Activated naive CD8-positive, alpha-beta T cell (primary cell): ENCODE measurements at regions not wholly inside any gene's neighbourhood (a gene's known extent, or its start where the extent isn't known, plus 50 kb on each side); places are given as distances from the start of the nearest gene placed in this dataset.

ENCODE experiments used
- H3K27ac Mint-ChIP-seq: one replicate; pipeline ENCODE4 v1.8.0; 2021; ENCODE audit warnings: mixed read lengths
- H3K27me3 Mint-ChIP-seq: one replicate; pipeline ENCODE4 v1.8.0; 2021; ENCODE audit warnings: mixed read lengths
- H3K36me3 Mint-ChIP-seq: one replicate; pipeline ENCODE4 v1.8.0; 2021; ENCODE audit warnings: mixed read lengths
- H3K4me1 Mint-ChIP-seq: one replicate; pipeline ENCODE4 v1.8.0; 2021; ENCODE audit warnings: low read depth, mixed read lengths
- H3K4me3 Mint-ChIP-seq: one replicate; pipeline ENCODE4 v1.8.0; 2021; ENCODE audit warnings: mild to moderate bottlenecking, mixed read lengths
- H3K9me3 Mint-ChIP-seq: one replicate; pipeline ENCODE4 v1.8.0; 2021; ENCODE audit warnings: low read depth, mixed read lengths

GRCh38 chr15:95588056-95588455 is 742.4 kb upstream of the NR2F2 start:
- no peaks in the 10 kb centered on the region for H3K9me3 Mint-ChIP-seq
- no peaks in the 10 kb centered on the region for H3K36me3 Mint-ChIP-seq
- no peak overlapping the region for H3K27ac Mint-ChIP-seq
- H3K4me1 Mint-ChIP-seq: no peaks in the 10 kb centered on the region
- no peaks in the 10 kb centered on the region for H3K27me3 Mint-ChIP-seq
- H3K4me3 Mint-ChIP-seq: no peak overlapping the region

GRCh38 chr15:95590533-95591044 is 739.9 kb upstream of the NR2F2 start:
- Mint-ChIP-seq H3K27ac (no peak overlapping the region), H3K27me3 (peaks cover 5% of the 10 kb centered on the region), H3K4me3 (no peak overlapping the region), H3K9me3 (no peaks in the 10 kb centered on the region), H3K4me1 (no peaks in the 10 kb centered on the region), H3K36me3 (no peaks in the 10 kb centered on the region)

- Mint-ChIP-seq H3K4me1 (no peaks in the 10 kb centered on the region), H3K9me3 (no peaks in the 10 kb centered on the region), H3K27ac (no peak overlapping the region), H3K36me3 (no peaks in the 10 kb centered on the region), H3K4me3 (no peak overlapping the region), H3K27me3 (peaks cover 5% of the 10 kb centered on the region)
Observed at GRCh38 chr15:95591270-95591669, 739.2 kb upstream of the NR2F2 start.

- Mint-ChIP-seq H3K27me3 (peaks cover 5% of the 10 kb centered on the region), H3K4me1 (no peaks in the 10 kb centered on the region), H3K9me3 (no peaks in the 10 kb centered on the region), H3K27ac (no peak overlapping the region), H3K4me3 (no peak overlapping the region), H3K36me3 (no peaks in the 10 kb centered on the region)
Observed at GRCh38 chr15:95591886-95592285, 738.6 kb upstream of the NR2F2 start.

GRCh38 chr15:95594496-95594895 is 736.0 kb upstream of the NR2F2 start:
- Mint-ChIP-seq H3K4me3 (no peak overlapping the region), H3K9me3 (no peaks in the 10 kb centered on the region), H3K36me3 (no peaks in the 10 kb centered on the region), H3K27me3 (peaks cover 5% of the 10 kb centered on the region), H3K27ac (no peak overlapping the region), H3K4me1 (no peaks in the 10 kb centered on the region)

- H3K27ac Mint-ChIP-seq: no peak overlapping the region
- no peaks in the 10 kb centered on the region for H3K4me1 Mint-ChIP-seq
- no peaks in the 10 kb centered on the region for H3K9me3 Mint-ChIP-seq
- H3K4me3 Mint-ChIP-seq: no peak overlapping the region
- H3K36me3 Mint-ChIP-seq: no peaks in the 10 kb centered on the region
- H3K27me3 Mint-ChIP-seq: peaks cover 5% of the 10 kb centered on the region
Observed at GRCh38 chr15:95595759-95596158, 734.7 kb upstream of the NR2F2 start.

GRCh38 chr15:95596496-95596895 is 734.0 kb upstream of the NR2F2 start:
- Mint-ChIP-seq H3K4me1 (no peaks in the 10 kb centered on the region), H3K27ac (no peak overlapping the region), H3K27me3 (peaks cover 5% of the 10 kb centered on the region), H3K9me3 (no peaks in the 10 kb centered on the region), H3K4me3 (no peak overlapping the region), H3K36me3 (no peaks in the 10 kb centered on the region)

GRCh38 chr15:95598251-95598855 is 732.1 kb upstream of the NR2F2 start:
- Mint-ChIP-seq H3K4me3 (no peak overlapping the region), H3K36me3 (no peaks in the 10 kb centered on the region), H3K27me3 (peaks cover 6% of the 10 kb centered on the region), H3K9me3 (no peaks in the 10 kb centered on the region), H3K4me1 (no peaks in the 10 kb centered on the region), H3K27ac (no peak overlapping the region)

- Mint-ChIP-seq H3K27ac (no peak overlapping the region), H3K36me3 (no peaks in the 10 kb centered on the region), H3K4me1 (no peaks in the 10 kb centered on the region), H3K9me3 (no peaks in the 10 kb centered on the region), H3K27me3 (peaks cover 1% of the 10 kb centered on the region), H3K4me3 (no peak overlapping the region)
Observed at GRCh38 chr15:95600367-95600766, 730.1 kb upstream of the NR2F2 start.

- no peaks in the 10 kb centered on the region for H3K9me3 Mint-ChIP-seq
Observed at GRCh38 chr15:95600884-95601283, 729.6 kb upstream of the NR2F2 start.

GRCh38 chr15:95601525-95601924 is 729.0 kb upstream of the NR2F2 start:
- no peaks in the 10 kb centered on the region for H3K4me1 Mint-ChIP-seq
- no peak overlapping the region for H3K27ac Mint-ChIP-seq
- no peaks in the 10 kb centered on the region for H3K9me3 Mint-ChIP-seq
- H3K27me3 Mint-ChIP-seq: peaks cover 1% of the 10 kb centered on the region
- H3K36me3 Mint-ChIP-seq: no peaks in the 10 kb centered on the region
- H3K4me3 Mint-ChIP-seq: no peak overlapping the region

More at GRCh38 chr15:95600884-95601283, 729.6 kb upstream of the NR2F2 start:
- H3K4me1 Mint-ChIP-seq: no peaks in the 10 kb centered on the region
- H3K4me3 Mint-ChIP-seq: no peak overlapping the region
- no peak overlapping the region for H3K27ac Mint-ChIP-seq
- peaks cover 1% of the 10 kb centered on the region for H3K27me3 Mint-ChIP-seq
- no peaks in the 10 kb centered on the region for H3K36me3 Mint-ChIP-seq

- peaks cover 1% of the 10 kb centered on the region for H3K27me3 Mint-ChIP-seq
- H3K4me3 Mint-ChIP-seq: no peak overlapping the region
- no peaks in the 10 kb centered on the region for H3K4me1 Mint-ChIP-seq
Observed at GRCh38 chr15:95603802-95604201, 726.7 kb upstream of the NR2F2 start.

GRCh38 chr15:95604634-95605036 is 725.9 kb upstream of the NR2F2 start:
- H3K36me3 Mint-ChIP-seq: no peaks in the 10 kb centered on the region
- H3K27ac Mint-ChIP-seq: no peak overlapping the region
- no peaks in the 10 kb centered on the region for H3K9me3 Mint-ChIP-seq
- peaks cover 1% of the 10 kb centered on the region for H3K27me3 Mint-ChIP-seq
- H3K4me3 Mint-ChIP-seq: no peak overlapping the region
- no peaks in the 10 kb centered on the region for H3K4me1 Mint-ChIP-seq

More at GRCh38 chr15:95603802-95604201, 726.7 kb upstream of the NR2F2 start:
- Mint-ChIP-seq H3K36me3 (no peaks in the 10 kb centered on the region), H3K27ac (no peak overlapping the region), H3K9me3 (no peaks in the 10 kb centered on the region)

- peaks cover 1% of the 10 kb centered on the region for H3K27me3 Mint-ChIP-seq
- H3K27ac Mint-ChIP-seq: no peak overlapping the region
- no peak overlapping the region for H3K4me3 Mint-ChIP-seq
- H3K4me1 Mint-ChIP-seq: no peaks in the 10 kb centered on the region
- H3K36me3 Mint-ChIP-seq: no peaks in the 10 kb centered on the region
- no peaks in the 10 kb centered on the region for H3K9me3 Mint-ChIP-seq
Observed at GRCh38 chr15:95605098-95605497, 725.4 kb upstream of the NR2F2 start.

- H3K4me3 Mint-ChIP-seq: no peak overlapping the region
- no peaks in the 10 kb centered on the region for H3K36me3 Mint-ChIP-seq
- no peaks in the 10 kb centered on the region for H3K4me1 Mint-ChIP-seq
- H3K27me3 Mint-ChIP-seq: peaks cover 1% of the 10 kb centered on the region
- no peaks in the 10 kb centered on the region for H3K9me3 Mint-ChIP-seq
- no peak overlapping the region for H3K27ac Mint-ChIP-seq
Observed at GRCh38 chr15:95606551-95606950, 723.9 kb upstream of the NR2F2 start.

- no peak overlapping the region for H3K27ac Mint-ChIP-seq
- H3K36me3 Mint-ChIP-seq: no peaks in the 10 kb centered on the region
- no peak overlapping the region for H3K4me3 Mint-ChIP-seq
- no peaks in the 10 kb centered on the region for H3K4me1 Mint-ChIP-seq
- no peaks in the 10 kb centered on the region for H3K27me3 Mint-ChIP-seq
- no peaks in the 10 kb centered on the region for H3K9me3 Mint-ChIP-seq
Observed at GRCh38 chr15:95608371-95608770, 722.1 kb upstream of the NR2F2 start.
